CD8-positive, alpha-beta memory T cell (primary cell): ENCODE measurements at regions not wholly inside any gene's neighbourhood (a gene's known extent, or its start where the extent isn't known, plus 50 kb on each side); places are given as distances from the start of the nearest gene placed in this dataset.
"Not testable (repeated sequence)": the region's sequence is repeated elsewhere in the genome, so short reads cannot be mapped to it uniquely, and the experiment has no call there.

Experiments
- CTCF ChIA-PET: fragments of 350-600 bp; sonication (Branson Sonifier 250); formaldehyde crosslinking; loops from one replicate; lab custom pipeline; 2021; ENCODE audit warnings: antibody characterized with exemption; lab: Charles Lee
- POLR2A ChIA-PET: fragments of 350-600 bp; sonication (Branson Sonifier 250); formaldehyde crosslinking; loops from one replicate; lab custom pipeline; 2021; ENCODE audit warnings: antibody characterized with exemption; lab: Charles Lee
- DNase-seq, 5 donors: peaks; one replicate each; pipeline versions ENCODE4 v3.0.0 to v3.0.0-alpha.2; 2020 to 2022; ENCODE audit warnings: mixed read lengths in 1 of 5
- H3K27ac ChIP-seq: one replicate; pipeline ENCODE4 v1.7.0; 2013; ENCODE audit warnings: low read depth, mild to moderate bottlenecking, low read length, moderate library complexity
- H3K27me3 ChIP-seq: 2 replicates; pipeline ENCODE4 v1.7.0; 2013; ENCODE audit warnings: low read length, mild to moderate bottlenecking; ENCODE audit not compliant: insufficient read depth, poor library complexity, severe bottlenecking
- H3K36me3 ChIP-seq: 2 replicates; pipeline ENCODE4 v1.7.0; 2013; ENCODE audit warnings: mild to moderate bottlenecking, low read length, moderate library complexity; ENCODE audit not compliant: insufficient read depth
- H3K4me1 ChIP-seq: 2 replicates; pipeline ENCODE4 v1.7.0; 2013; ENCODE audit warnings: mild to moderate bottlenecking, low read length, moderate library complexity; ENCODE audit not compliant: insufficient read depth
- H3K4me3 ChIP-seq: 2 replicates; pipeline ENCODE4 v1.7.0; 2013; ENCODE audit warnings: mild to moderate bottlenecking, low read length
- H3K9me3 ChIP-seq: 2 replicates; pipeline ENCODE4 v1.7.0; 2013; ENCODE audit warnings: mild to moderate bottlenecking, low read length
- H3K27ac Mint-ChIP-seq, 8 donors: one replicate each; pipeline ENCODE4 v1.8.0; 2020 to 2021; ENCODE audit warnings: mixed read lengths in 8 of 8, mild to moderate bottlenecking in 6 of 8, inconsistent platforms in 3 of 8, moderate library complexity in 3 of 8
- H3K27me3 Mint-ChIP-seq, 2 donors: one replicate each; pipeline ENCODE4 v1.8.0; 2020 to 2021; ENCODE audit warnings: mixed read lengths in 2 of 2, mild to moderate bottlenecking in 1 of 2, moderate library complexity in 1 of 2
- H3K36me3 Mint-ChIP-seq, 3 donors: one replicate each; pipeline ENCODE4 v1.8.0; 2020 to 2021; ENCODE audit warnings: mixed read lengths in 3 of 3, inconsistent platforms in 1 of 3, mild to moderate bottlenecking in 1 of 3
- H3K4me1 Mint-ChIP-seq, 3 donors: one replicate each; pipeline ENCODE4 v1.8.0; 2020 to 2021; ENCODE audit warnings: mixed read lengths in 3 of 3, inconsistent platforms in 1 of 3, mild to moderate bottlenecking in 1 of 3
- H3K4me3 Mint-ChIP-seq, 7 donors: one replicate each; pipeline ENCODE4 v1.8.0; 2020 to 2021; ENCODE audit warnings: mixed read lengths in 7 of 7, mild to moderate bottlenecking in 6 of 7, moderate library complexity in 4 of 7, inconsistent platforms in 2 of 7
- H3K9me3 Mint-ChIP-seq, 5 donors: one replicate each; pipeline ENCODE4 v1.8.0; 2020 to 2022; ENCODE audit warnings: mixed read lengths in 5 of 5, mild to moderate bottlenecking in 3 of 5, moderate library complexity in 2 of 5, inconsistent platforms in 1 of 5

- H3K27me3 Mint-ChIP-seq, result peaks cover 8 to 28% of the 10 kb centered on the region in 2 donors
- H3K4me3 ChIP-seq, H3K36me3 Mint-ChIP-seq, H3K4me1 Mint-ChIP-seq, CTCF ChIA-PET, POLR2A ChIA-PET, H3K9me3 ChIP-seq, H3K27ac ChIP-seq, DNase-seq, H3K27me3 ChIP-seq, H3K4me1 ChIP-seq, H3K36me3 ChIP-seq, H3K4me3 Mint-ChIP-seq: not testable (repeated sequence)
- peak overlapping the region in 1 of 8 donors; percentile 35 for H3K27ac Mint-ChIP-seq
- H3K9me3 Mint-ChIP-seq, result peaks cover 7 to 17% (median 15%) of the 10 kb centered on the region in 5 donors
These were observed 62.8 kb downstream of the SCP2D1 start for GRCh38 chr20:18876394-18876793.

GRCh38 chr20:18879262-18879661 lies 65.7 kb downstream of the SCP2D1 start:
- Histone ChIP-seq H3K36me3 (no peaks in the 10 kb centered on the region), H3K27ac (no peak overlapping the region), H3K27me3 (no peaks in the 10 kb centered on the region), H3K9me3 (no peaks in the 10 kb centered on the region), H3K4me3 (no peak overlapping the region), H3K4me1 (no peaks in the 10 kb centered on the region)
- CTCF ChIA-PET, result no interaction called here
- no peak overlapping the region for H3K27ac Mint-ChIP-seq
- POLR2A ChIA-PET, result no interaction called here
- no peak overlapping the region for H3K4me3 Mint-ChIP-seq
- no peaks in the 10 kb centered on the region for H3K4me1 Mint-ChIP-seq
- peaks cover 0 to 12% (median 7%) of the 10 kb centered on the region in 5 donors for H3K9me3 Mint-ChIP-seq
- H3K36me3 Mint-ChIP-seq, result peaks cover 0 to 2% (median 0%) of the 10 kb centered on the region in 3 donors
- DNase-seq, result no peak
- H3K27me3 Mint-ChIP-seq, result peaks cover 5 to 29% of the 10 kb centered on the region in 2 donors

- peaks cover 0 to 2% (median 0%) of the 10 kb centered on the region in 3 donors for H3K36me3 Mint-ChIP-seq
- Histone ChIP-seq H3K27ac (no peak overlapping the region), H3K4me3 (no peak overlapping the region), H3K36me3 (no peaks in the 10 kb centered on the region), H3K4me1 (no peaks in the 10 kb centered on the region), H3K9me3 (no peaks in the 10 kb centered on the region), H3K27me3 (no peaks in the 10 kb centered on the region)
- peaks cover 5 to 46% of the 10 kb centered on the region in 2 donors for H3K27me3 Mint-ChIP-seq
- H3K9me3 Mint-ChIP-seq, result peaks cover 0 to 4% (median 4%) of the 10 kb centered on the region in 5 donors
- H3K4me3 Mint-ChIP-seq, result no peak overlapping the region
- no peak overlapping the region for H3K27ac Mint-ChIP-seq
- ChIA-PET POLR2A (no interaction called here), CTCF (no interaction called here)
- no peaks in the 10 kb centered on the region for H3K4me1 Mint-ChIP-seq
- no peak for DNase-seq
These were observed 73.2 kb downstream of the SCP2D1 start for GRCh38 chr20:18886756-18887155.

- H3K4me3 Mint-ChIP-seq, result no peak overlapping the region
- ChIA-PET CTCF (no interaction called here), POLR2A (no interaction called here)
- H3K9me3 ChIP-seq, result no peaks in the 10 kb centered on the region
- DNase-seq, result no peak
- no peaks in the 10 kb centered on the region for H3K27me3 ChIP-seq
- H3K27ac ChIP-seq, result no peak overlapping the region
- no peak overlapping the region for H3K4me3 ChIP-seq
- no peaks in the 10 kb centered on the region for H3K36me3 ChIP-seq
- peaks cover 0 to 2% (median 0%) of the 10 kb centered on the region in 5 donors for H3K9me3 Mint-ChIP-seq
- H3K4me1 ChIP-seq, result no peaks in the 10 kb centered on the region
- no peak overlapping the region for H3K27ac Mint-ChIP-seq
- H3K36me3 Mint-ChIP-seq, result no peaks in the 10 kb centered on the region
- peaks cover 6 to 7% of the 10 kb centered on the region in 2 donors for H3K27me3 Mint-ChIP-seq
- H3K4me1 Mint-ChIP-seq, result no peaks in the 10 kb centered on the region
These were observed 88.6 kb downstream of the SCP2D1 start for GRCh38 chr20:18901980-18902737.

- no peaks in the 10 kb centered on the region for H3K4me1 ChIP-seq
- H3K27ac ChIP-seq, result no peak overlapping the region
- no peaks in the 10 kb centered on the region for H3K27me3 ChIP-seq
- no peak overlapping the region for H3K4me3 ChIP-seq
- Mint-ChIP-seq H3K9me3 (peaks cover 0 to 2% (median 0%) of the 10 kb centered on the region in 5 donors), H3K27ac (no peak overlapping the region), H3K4me3 (no peak overlapping the region), H3K36me3 (no peaks in the 10 kb centered on the region), H3K4me1 (no peaks in the 10 kb centered on the region), H3K27me3 (peaks cover 0 to 7% of the 10 kb centered on the region in 2 donors)
- H3K9me3 ChIP-seq, result no peaks in the 10 kb centered on the region
- ChIA-PET POLR2A (no interaction called here), CTCF (no interaction called here)
- no peaks in the 10 kb centered on the region for H3K36me3 ChIP-seq
- DNase-seq, result no peak
These were observed 90.6 kb downstream of the SCP2D1 start for GRCh38 chr20:18904192-18904591.

GRCh38 chr20:18904624-18905023 lies 91.0 kb downstream of the SCP2D1 start:
- Histone ChIP-seq H3K4me1 (no peaks in the 10 kb centered on the region), H3K36me3 (no peaks in the 10 kb centered on the region), H3K4me3 (no peak overlapping the region), H3K9me3 (no peaks in the 10 kb centered on the region), H3K27ac (no peak overlapping the region), H3K27me3 (no peaks in the 10 kb centered on the region)
- Mint-ChIP-seq H3K27ac (no peak overlapping the region), H3K4me1 (no peaks in the 10 kb centered on the region), H3K4me3 (no peak overlapping the region), H3K27me3 (peaks cover 0 to 7% of the 10 kb centered on the region in 2 donors), H3K36me3 (no peaks in the 10 kb centered on the region), H3K9me3 (peaks cover 0 to 2% (median 0%) of the 10 kb centered on the region in 5 donors)
- DNase-seq, result no peak
- POLR2A ChIA-PET, result no interaction called here
- CTCF ChIA-PET, result no interaction called here

- H3K36me3 ChIP-seq, result no peaks in the 10 kb centered on the region
- no peaks in the 10 kb centered on the region for H3K4me1 Mint-ChIP-seq
- peaks cover 2 to 9% of the 10 kb centered on the region in 2 donors for H3K27me3 Mint-ChIP-seq
- H3K4me1 ChIP-seq, result no peaks in the 10 kb centered on the region
- DNase-seq, result no peak
- H3K9me3 Mint-ChIP-seq, result peaks cover 0 to 2% (median 0%) of the 10 kb centered on the region in 5 donors
- ChIA-PET POLR2A (no interaction called here), CTCF (no interaction called here)
- no peak overlapping the region for H3K27ac ChIP-seq
- no peaks in the 10 kb centered on the region for H3K27me3 ChIP-seq
- H3K4me3 Mint-ChIP-seq, result no peak overlapping the region
- H3K27ac Mint-ChIP-seq, result no peak overlapping the region
- no peaks in the 10 kb centered on the region for H3K9me3 ChIP-seq
- H3K36me3 Mint-ChIP-seq, result no peaks in the 10 kb centered on the region
- no peak overlapping the region for H3K4me3 ChIP-seq
These were observed 92.5 kb downstream of the SCP2D1 start for GRCh38 chr20:18906046-18906445.

GRCh38 chr20:18907353-18907752 lies 93.8 kb downstream of the SCP2D1 start:
- H3K4me3 Mint-ChIP-seq, result no peak overlapping the region
- no peak overlapping the region for H3K27ac Mint-ChIP-seq
- no peaks in the 10 kb centered on the region for H3K27me3 ChIP-seq
- no peaks in the 10 kb centered on the region for H3K36me3 ChIP-seq
- H3K9me3 ChIP-seq, result no peaks in the 10 kb centered on the region
- H3K36me3 Mint-ChIP-seq, result no peaks in the 10 kb centered on the region
- H3K4me3 ChIP-seq, result no peak overlapping the region
- no peak overlapping the region for H3K27ac ChIP-seq
- peaks cover 5 to 15% of the 10 kb centered on the region in 2 donors for H3K27me3 Mint-ChIP-seq
- peaks cover 0 to 2% (median 0%) of the 10 kb centered on the region in 5 donors for H3K9me3 Mint-ChIP-seq
- no peaks in the 10 kb centered on the region for H3K4me1 ChIP-seq
- CTCF ChIA-PET, result no interaction called here
- DNase-seq, result no peak
- no peaks in the 10 kb centered on the region for H3K4me1 Mint-ChIP-seq
- POLR2A ChIA-PET, result no interaction called here
